AG08395 (cell line): ENCODE measurements at regions not wholly inside any gene's neighbourhood (a gene's known extent, or its start where the extent isn't known, plus 50 kb on each side); places are given as distances from the start of the nearest gene placed in this dataset.
"Not testable (repeated sequence)": the region's sequence is repeated elsewhere in the genome, so short reads cannot be mapped to it uniquely, and the experiment has no call there.

Source experiments
- DNase-seq: peaks from one replicate; pipeline ENCODE4 v3.0.0; 2012; ENCODE audit warnings: mixed read lengths, low spot score

DNA sequence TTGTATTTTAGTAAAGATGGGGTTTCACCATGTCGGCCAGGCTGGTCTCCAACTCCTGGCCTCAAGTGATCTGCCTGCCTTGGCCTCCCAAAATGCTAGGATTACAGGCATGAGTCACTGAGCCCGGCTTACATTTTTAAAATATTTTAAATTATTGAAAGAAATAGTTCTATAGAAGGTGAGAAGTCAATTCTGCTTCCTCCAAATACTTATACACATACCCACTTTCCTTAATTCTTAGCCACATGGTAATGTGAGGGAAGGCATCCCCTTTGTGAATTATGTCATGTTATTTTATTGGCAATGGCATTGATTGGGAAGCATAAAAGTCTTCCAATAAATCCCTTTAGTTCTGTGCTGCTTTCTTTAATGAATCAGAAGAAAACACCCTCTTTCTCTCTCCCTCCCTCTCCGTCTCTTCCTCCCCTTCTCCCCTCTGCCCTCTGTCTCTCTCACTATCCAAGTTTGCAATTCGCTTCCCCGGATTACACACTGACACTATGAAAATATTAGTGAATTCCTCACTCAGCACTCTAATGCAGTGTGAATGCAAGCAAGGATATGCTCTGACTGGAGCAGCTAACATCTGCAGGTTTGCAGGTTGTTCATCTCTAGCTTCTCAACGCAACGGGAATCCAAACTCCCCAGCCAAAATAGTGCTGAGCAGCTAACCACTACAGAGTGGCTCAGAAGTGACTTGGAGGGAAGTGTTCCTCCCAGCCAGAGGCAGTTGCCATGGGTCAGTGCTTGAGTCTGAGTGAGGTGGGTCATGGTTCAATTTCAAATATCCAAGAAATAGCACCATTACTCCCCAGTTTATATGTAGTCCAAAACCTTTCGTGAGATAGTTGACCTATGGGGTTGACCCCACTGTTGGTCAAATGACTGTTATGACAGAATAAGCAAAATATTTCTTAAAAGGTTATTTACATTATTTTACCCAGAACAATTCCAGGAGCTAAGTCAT, 77.8 kb upstream of the CD55 start:
- no peak for DNase-seq

DNA sequence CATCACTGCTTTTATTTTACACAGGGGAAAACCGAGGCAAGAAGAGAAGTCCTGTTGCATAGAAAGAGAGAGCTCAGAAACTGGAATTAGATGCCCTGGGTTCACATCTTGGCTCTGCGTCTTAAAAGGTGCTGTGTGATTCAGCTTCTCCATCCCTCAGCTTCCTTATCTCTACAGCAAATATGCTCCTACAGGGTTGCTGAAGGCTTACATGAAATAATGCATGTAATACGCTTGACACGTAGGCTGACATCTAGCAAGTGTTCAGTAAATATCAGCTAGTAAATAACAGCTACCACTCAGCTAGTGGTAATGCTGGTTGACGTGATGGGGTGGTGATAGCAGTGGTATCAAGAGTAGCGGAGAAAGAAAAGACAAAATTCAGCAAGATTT, 77.1 kb upstream of the CD55 start:
- DNase-seq = no peak

- no peak for DNase-seq
These were observed 76.4 kb upstream of the CD55 start for GRCh38 chr1:207245124-207245523.

- no peak for DNase-seq
These were observed 72.8 kb upstream of the CD55 start for GRCh38 chr1:207248544-207249198.

DNA sequence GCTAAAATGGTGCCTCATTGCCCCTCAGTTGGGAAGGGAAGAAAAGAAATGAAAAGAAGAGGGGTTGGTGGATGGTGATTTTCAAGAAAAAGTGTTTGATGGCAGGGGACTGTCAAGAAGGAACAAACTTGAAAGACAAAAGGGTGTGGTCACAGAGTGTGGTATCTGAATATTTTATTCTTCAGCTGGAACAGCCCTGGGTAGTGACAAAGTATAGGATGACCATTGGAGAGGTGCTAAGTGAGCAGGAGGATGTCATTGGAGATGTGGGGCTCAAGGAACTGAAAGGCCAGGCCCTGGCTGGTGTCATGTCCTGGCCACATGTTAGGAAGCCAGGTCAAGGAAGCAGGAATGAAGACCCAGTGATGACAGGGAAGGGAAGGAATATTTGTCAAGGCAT, 71.0 kb upstream of the CD55 start:
- no peak for DNase-seq

GRCh38 chr1:207251066-207251465, 70.4 kb upstream of the CD55 start:
- DNase-seq = no peak

GRCh38 chr1:207256869-207257268, 64.6 kb upstream of the CD55 start:
- DNase-seq = no peak

GRCh38 chr1:207259391-207259790, 62.1 kb upstream of the CD55 start:
- no peak for DNase-seq

- DNase-seq = no peak
These were observed 59.5 kb upstream of the CD55 start for GRCh38 chr1:207261971-207262370.

DNA sequence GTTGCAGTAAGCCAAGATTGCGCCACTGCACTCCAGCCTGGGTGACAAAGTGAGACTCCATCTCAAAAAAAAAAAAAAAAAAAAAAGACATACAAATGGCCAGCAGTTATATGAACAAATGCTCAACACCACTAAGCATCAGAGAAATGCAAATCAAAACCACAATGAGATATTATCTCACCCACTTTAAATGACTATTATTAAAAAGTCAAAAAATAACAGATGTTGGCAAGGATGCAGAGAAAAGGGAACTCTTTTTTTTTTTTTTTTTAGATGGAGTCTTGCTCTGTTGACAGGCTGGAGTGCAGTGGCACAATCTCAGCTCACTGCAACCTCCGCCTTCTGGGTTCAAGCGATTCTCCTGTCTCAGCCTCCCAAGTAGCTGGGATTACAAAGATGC, 58.6 kb upstream of the CD55 start:
- not testable (repeated sequence) for DNase-seq

- no peak for DNase-seq
These were observed 56.7 kb upstream of the CD55 start for GRCh38 chr1:207264663-207265252.

DNA sequence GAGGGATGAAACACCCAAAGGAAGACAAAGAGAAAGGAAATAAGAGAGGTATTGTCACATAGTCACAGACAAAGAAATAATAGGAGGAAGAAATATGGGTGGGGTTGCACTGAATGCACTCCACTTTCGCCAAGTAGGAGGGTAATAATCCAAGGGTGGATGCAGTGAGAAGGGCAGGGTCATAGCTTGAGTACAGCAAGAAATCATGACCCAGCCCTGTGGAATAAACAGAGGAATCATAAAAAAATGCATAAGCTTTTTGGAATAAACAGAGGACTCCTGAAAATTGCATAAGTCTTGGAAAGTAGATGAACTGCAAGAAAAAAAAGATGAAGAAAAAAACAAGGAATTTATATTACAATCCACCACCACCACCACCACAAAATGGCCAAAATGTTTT, 53.1 kb upstream of the CD55 start:
- no peak for DNase-seq

- DNase-seq = no peak
These were observed 52.5 kb upstream of the CD55 start for GRCh38 chr1:207268753-207269511.
